ENCODE measurements at regions not wholly inside any gene's neighbourhood (a gene's known extent, or its start where the extent isn't known, plus 50 kb on each side); places are given as distances from the start of the nearest gene placed in this dataset.

GRCh38 chr5:165565911-165566310 is 2060.5 kb downstream of the MAT2B start:
- DNase-seq (ENCODE audit: low read depth) = no peak
- no peak overlapping the region for H3K4me3 ChIP-seq (ENCODE audit: low read length)
- TF ChIP-seq, protein P1, sequence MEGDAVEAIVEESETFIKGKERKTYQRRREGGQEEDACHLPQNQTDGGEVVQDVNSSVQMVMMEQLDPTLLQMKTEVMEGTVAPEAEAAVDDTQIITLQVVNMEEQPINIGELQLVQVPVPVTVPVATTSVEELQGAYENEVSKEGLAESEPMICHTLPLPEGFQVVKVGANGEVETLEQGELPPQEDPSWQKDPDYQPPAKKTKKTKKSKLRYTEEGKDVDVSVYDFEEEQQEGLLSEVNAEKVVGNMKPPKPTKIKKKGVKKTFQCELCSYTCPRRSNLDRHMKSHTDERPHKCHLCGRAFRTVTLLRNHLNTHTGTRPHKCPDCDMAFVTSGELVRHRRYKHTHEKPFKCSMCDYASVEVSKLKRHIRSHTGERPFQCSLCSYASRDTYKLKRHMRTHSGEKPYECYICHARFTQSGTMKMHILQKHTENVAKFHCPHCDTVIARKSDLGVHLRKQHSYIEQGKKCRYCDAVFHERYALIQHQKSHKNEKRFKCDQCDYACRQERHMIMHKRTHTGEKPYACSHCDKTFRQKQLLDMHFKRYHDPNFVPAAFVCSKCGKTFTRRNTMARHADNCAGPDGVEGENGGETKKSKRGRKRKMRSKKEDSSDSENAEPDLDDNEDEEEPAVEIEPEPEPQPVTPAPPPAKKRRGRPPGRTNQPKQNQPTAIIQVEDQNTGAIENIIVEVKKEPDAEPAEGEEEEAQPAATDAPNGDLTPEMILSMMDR (IDR thresholded peaks at IDR 0.05; ENCODE audit: insufficient read depth, low read depth, low read length, missing control alignments) = no peak

- H3K4me3 ChIP-seq (ENCODE audit: low read length) = no peak overlapping the region
- TF ChIP-seq, protein P1 (IDR thresholded peaks at IDR 0.05; ENCODE audit: insufficient read depth, low read depth, low read length, missing control alignments) = no peak
- DNase-seq (ENCODE audit: low read depth) = no peak
Measured at GRCh38 chr5:165569551-165569950, 2064.1 kb downstream of the MAT2B start.

- TF ChIP-seq, protein P1 (IDR thresholded peaks at IDR 0.05; ENCODE audit: insufficient read depth, low read depth, low read length, missing control alignments) = no peak
- DNase-seq (ENCODE audit: low read depth) = no peak
- H3K4me3 ChIP-seq (ENCODE audit: low read length) = no peak overlapping the region
Measured at GRCh38 chr5:165573445-165573844, 2068.0 kb downstream of the MAT2B start.

GRCh38 chr5:165574100-165574499 is 2068.7 kb downstream of the MAT2B start:
- TF ChIP-seq, protein P1 (IDR thresholded peaks at IDR 0.05; ENCODE audit: insufficient read depth, low read depth, low read length, missing control alignments) = no peak
- DNase-seq (ENCODE audit: low read depth) = no peak
- H3K4me3 ChIP-seq (ENCODE audit: low read length) = no peak overlapping the region

GRCh38 chr5:165576678-165577275 is 2071.4 kb downstream of the MAT2B start:
- no peak for DNase-seq (ENCODE audit: low read depth)
- TF ChIP-seq, protein P1 (IDR thresholded peaks at IDR 0.05; ENCODE audit: insufficient read depth, low read depth, low read length, missing control alignments) = no peak
- H3K4me3 ChIP-seq (ENCODE audit: low read length) = no peak overlapping the region

DNA sequence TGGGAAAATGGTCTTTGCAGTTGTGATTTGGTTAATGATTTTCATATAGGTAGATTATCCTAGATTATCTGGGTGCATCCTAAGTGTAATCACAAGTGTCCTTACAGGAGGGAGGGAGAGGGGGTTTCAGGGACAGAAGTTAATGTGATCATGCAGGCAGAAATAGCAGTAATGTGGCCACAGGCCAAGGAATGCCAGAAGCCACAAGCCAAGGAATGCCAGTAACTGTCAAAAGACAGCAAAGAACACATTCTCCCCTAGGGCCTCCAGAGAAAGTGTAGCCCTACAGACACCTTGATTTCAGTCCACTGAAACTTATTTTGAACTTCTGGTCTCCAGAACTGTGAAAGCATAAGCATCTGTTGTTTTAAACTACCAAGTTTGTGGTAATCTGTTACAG is 2074.5 kb downstream of the MAT2B start:
- TF ChIP-seq, protein P1 (IDR thresholded peaks at IDR 0.05; ENCODE audit: insufficient read depth, low read depth, low read length, missing control alignments) = no peak
- H3K4me3 ChIP-seq (ENCODE audit: low read length) = no peak overlapping the region
- DNase-seq (ENCODE audit: low read depth) = no peak

DNA sequence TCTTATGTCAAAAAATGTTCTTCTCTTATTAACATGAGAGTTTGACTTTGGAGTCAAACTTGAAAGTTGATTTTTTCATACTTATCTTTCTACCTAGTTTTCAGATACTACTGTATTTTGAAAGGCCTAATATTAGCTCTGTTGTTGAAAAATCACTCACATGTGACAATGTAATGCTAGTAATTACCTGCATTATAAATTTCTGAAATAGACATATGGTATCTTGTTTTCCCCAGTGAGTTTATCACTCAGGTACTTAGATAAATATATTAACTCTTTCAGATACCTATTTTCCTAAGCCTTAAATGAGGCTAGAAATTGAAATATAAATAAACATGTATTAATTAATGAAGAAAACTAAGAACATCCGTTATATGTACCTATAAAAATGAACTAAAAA is 2089.3 kb downstream of the MAT2B start:
- DNase-seq (ENCODE audit: low read depth) = no peak
- TF ChIP-seq, protein P1 (IDR thresholded peaks at IDR 0.05; ENCODE audit: insufficient read depth, low read depth, low read length, missing control alignments) = no peak
- H3K4me3 ChIP-seq (ENCODE audit: low read length) = no peak overlapping the region
